ENCODE measurements at regions not wholly inside any gene's neighbourhood (a gene's known extent, or its start where the extent isn't known, plus 50 kb on each side); places are given as distances from the start of the nearest gene placed in this dataset.

DNA sequence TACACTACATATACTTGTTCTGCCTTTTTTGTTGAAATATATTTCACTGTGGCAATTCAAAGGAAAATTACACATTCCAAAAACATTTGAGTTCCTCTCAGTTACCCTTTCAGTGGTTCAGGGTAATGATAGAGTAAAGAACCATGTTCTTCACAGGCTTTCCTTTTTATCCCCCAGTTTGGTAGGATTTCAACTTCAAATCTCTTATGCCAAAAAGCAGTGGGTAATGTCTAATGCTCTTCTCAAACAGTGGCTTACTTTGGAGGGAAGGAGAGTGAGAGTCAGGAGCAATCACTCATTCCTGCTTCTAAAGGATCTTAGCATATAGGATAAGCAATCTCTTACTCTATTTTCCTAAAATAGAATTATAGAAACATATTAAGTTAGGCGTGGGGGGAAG is 290.6 kb downstream of the ZEB2 start:
- TF ChIP-seq, protein P1, sequence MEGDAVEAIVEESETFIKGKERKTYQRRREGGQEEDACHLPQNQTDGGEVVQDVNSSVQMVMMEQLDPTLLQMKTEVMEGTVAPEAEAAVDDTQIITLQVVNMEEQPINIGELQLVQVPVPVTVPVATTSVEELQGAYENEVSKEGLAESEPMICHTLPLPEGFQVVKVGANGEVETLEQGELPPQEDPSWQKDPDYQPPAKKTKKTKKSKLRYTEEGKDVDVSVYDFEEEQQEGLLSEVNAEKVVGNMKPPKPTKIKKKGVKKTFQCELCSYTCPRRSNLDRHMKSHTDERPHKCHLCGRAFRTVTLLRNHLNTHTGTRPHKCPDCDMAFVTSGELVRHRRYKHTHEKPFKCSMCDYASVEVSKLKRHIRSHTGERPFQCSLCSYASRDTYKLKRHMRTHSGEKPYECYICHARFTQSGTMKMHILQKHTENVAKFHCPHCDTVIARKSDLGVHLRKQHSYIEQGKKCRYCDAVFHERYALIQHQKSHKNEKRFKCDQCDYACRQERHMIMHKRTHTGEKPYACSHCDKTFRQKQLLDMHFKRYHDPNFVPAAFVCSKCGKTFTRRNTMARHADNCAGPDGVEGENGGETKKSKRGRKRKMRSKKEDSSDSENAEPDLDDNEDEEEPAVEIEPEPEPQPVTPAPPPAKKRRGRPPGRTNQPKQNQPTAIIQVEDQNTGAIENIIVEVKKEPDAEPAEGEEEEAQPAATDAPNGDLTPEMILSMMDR (conservative IDR thresholded peaks at IDR 0.05; ENCODE audit: low read depth, low read length): no peak
- TF ChIP-seq EZH2 (IDR thresholded peaks at IDR 0.05; ENCODE audit: low read length, unreplicated experiment) (no peak), EZH2phosphoT487 (IDR thresholded peaks at IDR 0.05; ENCODE audit: borderline replicate concordance, low read length) (no peak)

Data from PC-3 (cell line).